WERI-Rb-1 (cell line): ENCODE measurements at regions not wholly inside any gene's neighbourhood (a gene's known extent, or its start where the extent isn't known, plus 50 kb on each side); places are given as distances from the start of the nearest gene placed in this dataset.

Experiments
- DNase-seq: peaks from one replicate; pipeline ENCODE4 v3.0.0-alpha.2; 2020
- H3K27ac ChIP-seq: fragments of 250-450 bp; sonication (Bioruptor Pico); 2 replicates; pipeline ENCODE4 v1.5.1; 2020; ENCODE audit warnings: mild to moderate bottlenecking, moderate library complexity
- H3K27me3 ChIP-seq: fragments of 250-450 bp; sonication (Bioruptor Pico); 2 replicates; pipeline ENCODE4 v1.5.1; 2021; ENCODE audit warnings: mild to moderate bottlenecking, low read depth, moderate library complexity; ENCODE audit not compliant: insufficient read depth, severe bottlenecking
- H3K36me3 ChIP-seq: fragments of 250-450 bp; sonication (Bioruptor Pico); 2 replicates; pipeline ENCODE4 v1.5.1; 2020; ENCODE audit warnings: mild to moderate bottlenecking, moderate library complexity
- H3K4me3 ChIP-seq: 2 replicates; pipeline ENCODE4 v1.5.1; 2011; ENCODE audit warnings: low read depth, mild to moderate bottlenecking, control low read depth, low read length
- H3K9me3 ChIP-seq: fragments of 250-450 bp; sonication (Bioruptor Pico); 2 replicates; pipeline ENCODE4 v1.5.1; 2021; ENCODE audit warnings: mild to moderate bottlenecking, moderate library complexity; ENCODE audit not compliant: severe bottlenecking
- TF ChIP-seq, protein P1 (sequence below): IDR thresholded peaks from 2 replicates; pipeline ENCODE4 v1.5.1; 2011; ENCODE audit warnings: low read depth, mild to moderate bottlenecking, control low read depth, inconsistent platforms, low read length

GRCh38 chr15:95457520-95457919 lies 873.0 kb upstream of the NR2F2 start:
- Histone ChIP-seq H3K9me3 (no peaks in the 10 kb centered on the region), H3K36me3 (no peaks in the 10 kb centered on the region), H3K4me3 (no peak overlapping the region), H3K27me3 (no peaks in the 10 kb centered on the region), H3K27ac (no peak overlapping the region)
- TF ChIP-seq, protein P1, sequence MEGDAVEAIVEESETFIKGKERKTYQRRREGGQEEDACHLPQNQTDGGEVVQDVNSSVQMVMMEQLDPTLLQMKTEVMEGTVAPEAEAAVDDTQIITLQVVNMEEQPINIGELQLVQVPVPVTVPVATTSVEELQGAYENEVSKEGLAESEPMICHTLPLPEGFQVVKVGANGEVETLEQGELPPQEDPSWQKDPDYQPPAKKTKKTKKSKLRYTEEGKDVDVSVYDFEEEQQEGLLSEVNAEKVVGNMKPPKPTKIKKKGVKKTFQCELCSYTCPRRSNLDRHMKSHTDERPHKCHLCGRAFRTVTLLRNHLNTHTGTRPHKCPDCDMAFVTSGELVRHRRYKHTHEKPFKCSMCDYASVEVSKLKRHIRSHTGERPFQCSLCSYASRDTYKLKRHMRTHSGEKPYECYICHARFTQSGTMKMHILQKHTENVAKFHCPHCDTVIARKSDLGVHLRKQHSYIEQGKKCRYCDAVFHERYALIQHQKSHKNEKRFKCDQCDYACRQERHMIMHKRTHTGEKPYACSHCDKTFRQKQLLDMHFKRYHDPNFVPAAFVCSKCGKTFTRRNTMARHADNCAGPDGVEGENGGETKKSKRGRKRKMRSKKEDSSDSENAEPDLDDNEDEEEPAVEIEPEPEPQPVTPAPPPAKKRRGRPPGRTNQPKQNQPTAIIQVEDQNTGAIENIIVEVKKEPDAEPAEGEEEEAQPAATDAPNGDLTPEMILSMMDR: no peak
- DNase-seq: no peak

DNA sequence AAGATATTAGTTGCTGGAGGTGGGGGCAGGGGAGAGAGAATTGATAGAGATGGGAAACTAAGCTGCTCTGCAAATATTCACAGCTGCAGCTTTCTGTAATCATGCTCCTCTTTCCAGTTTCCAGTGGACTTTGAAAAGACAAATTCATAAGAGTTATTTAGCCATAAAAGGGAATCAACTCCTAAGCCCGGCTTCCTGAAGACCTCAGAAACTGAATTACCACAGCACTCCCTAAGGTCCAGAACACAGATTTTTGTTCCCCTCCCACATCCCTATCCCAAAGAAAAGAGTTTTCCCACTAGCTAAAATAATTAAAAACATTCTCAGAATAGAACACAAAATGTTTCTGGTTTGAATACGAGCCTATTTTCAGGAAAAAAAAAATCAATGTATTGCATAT lies 871.8 kb upstream of the NR2F2 start:
- TF ChIP-seq, protein P1: no peak
- Histone ChIP-seq H3K27ac (no peak overlapping the region), H3K27me3 (no peaks in the 10 kb centered on the region), H3K36me3 (no peaks in the 10 kb centered on the region), H3K9me3 (no peaks in the 10 kb centered on the region), H3K4me3 (no peak overlapping the region)
- no peak for DNase-seq

DNA sequence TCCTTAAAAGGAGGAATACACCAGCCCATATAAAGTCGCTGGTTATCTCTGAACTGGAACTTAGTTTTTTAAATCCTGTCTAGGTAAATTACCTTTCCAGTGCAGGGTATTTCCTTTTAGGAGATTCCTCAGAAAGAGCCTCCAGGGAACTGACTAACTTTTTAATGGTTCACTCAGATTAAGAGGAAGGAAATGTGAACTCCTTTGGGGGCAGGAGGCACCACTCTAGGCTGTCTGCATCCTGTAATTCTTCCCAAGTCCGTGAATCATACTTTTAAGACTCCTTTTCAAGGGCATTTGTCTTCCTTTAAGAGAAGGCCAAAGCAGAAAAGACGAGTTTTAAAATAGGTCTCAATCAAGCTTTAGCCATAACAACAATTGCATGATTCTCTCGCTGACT lies 871.2 kb upstream of the NR2F2 start:
- Histone ChIP-seq H3K4me3 (no peak overlapping the region), H3K27ac (no peak overlapping the region), H3K27me3 (no peaks in the 10 kb centered on the region), H3K9me3 (no peaks in the 10 kb centered on the region), H3K36me3 (no peaks in the 10 kb centered on the region)
- TF ChIP-seq, protein P1: no peak
- DNase-seq: no peak

GRCh38 chr15:95464509-95464908 lies 866.0 kb upstream of the NR2F2 start:
- H3K36me3 ChIP-seq: no peaks in the 10 kb centered on the region
- no peaks in the 10 kb centered on the region for H3K27me3 ChIP-seq
- no peak overlapping the region for H3K27ac ChIP-seq
- TF ChIP-seq, protein P1: no peak
- no peak for DNase-seq
- H3K4me3 ChIP-seq: no peak overlapping the region
- no peaks in the 10 kb centered on the region for H3K9me3 ChIP-seq

- no peaks in the 10 kb centered on the region for H3K27me3 ChIP-seq
- H3K9me3 ChIP-seq: no peaks in the 10 kb centered on the region
- no peaks in the 10 kb centered on the region for H3K36me3 ChIP-seq
- no peak overlapping the region for H3K27ac ChIP-seq
- DNase-seq: no peak
- TF ChIP-seq, protein P1: no peak
- H3K4me3 ChIP-seq: no peak overlapping the region
Observed at GRCh38 chr15:95468820-95469219, 861.7 kb upstream of the NR2F2 start.

DNA sequence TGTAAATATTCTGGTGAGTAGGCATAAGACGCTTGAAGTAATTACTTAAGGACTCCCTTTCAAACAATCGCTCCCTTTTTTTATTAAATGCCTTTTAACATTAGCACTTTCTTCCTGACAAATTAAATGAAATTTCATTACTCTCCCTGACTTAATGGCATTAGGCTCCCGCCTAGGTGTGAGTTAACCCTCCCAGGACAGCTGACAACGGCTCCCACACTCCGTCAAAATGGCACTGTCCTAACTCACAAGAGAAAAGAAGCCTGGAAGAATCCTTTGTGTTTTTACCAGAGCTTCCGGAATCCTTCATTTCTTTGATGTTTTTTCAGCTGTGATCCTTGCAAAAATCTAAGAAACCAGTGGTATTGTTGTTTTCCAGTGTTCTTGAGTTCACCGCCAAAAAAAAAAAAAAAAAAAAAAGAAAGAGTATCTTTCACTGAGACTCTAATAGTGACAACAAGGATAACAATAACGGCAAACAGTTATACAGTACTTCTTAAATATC lies 861.0 kb upstream of the NR2F2 start:
- no peak overlapping the region for H3K27ac ChIP-seq
- H3K36me3 ChIP-seq: no peaks in the 10 kb centered on the region
- no peaks in the 10 kb centered on the region for H3K9me3 ChIP-seq
- TF ChIP-seq, protein P1: no peak
- H3K4me3 ChIP-seq: no peak overlapping the region
- no peak for DNase-seq
- H3K27me3 ChIP-seq: no peaks in the 10 kb centered on the region
